Stimulated activated naive B cell treated with anti-CD40 and anti-IgM and Interleukin-4, amounts not matched to agents 10 μg/mL and 1 μg/mL and 100 μg/mL, for 72 hours (primary cell): ENCODE measurements at regions not wholly inside any gene's neighbourhood (a gene's known extent, or its start where the extent isn't known, plus 50 kb on each side); places are given as distances from the start of the nearest gene placed in this dataset.
"Not testable (repeated sequence)": the region's sequence is repeated elsewhere in the genome, so short reads cannot be mapped to it uniquely, and the experiment has no call there.

ENCODE experiments used
- ATAC-seq, 2 donors: fragments of 150-1000 bp; cut with Tn5 transposase; replicated peaks; 2 replicates each; pipeline ENCODE4 v1.10.0; 2021; ENCODE audit warnings: moderate library complexity in 1 of 2
- DNase-seq: peaks from one replicate; pipeline ENCODE4 v3.0.0; 2021
- H3K27ac Mint-ChIP-seq: one replicate; pipeline ENCODE4 v1.8.0; 2022; ENCODE audit warnings: mild to moderate bottlenecking, mixed read lengths
- H3K27me3 Mint-ChIP-seq, 2 donors: one replicate each; pipeline ENCODE4 v1.8.0; 2022; ENCODE audit warnings: mixed read lengths in 2 of 2
- H3K36me3 Mint-ChIP-seq, 2 donors: one replicate each; pipeline ENCODE4 v1.8.0; 2022; ENCODE audit warnings: mixed read lengths in 2 of 2, mild to moderate bottlenecking in 1 of 2
- H3K4me1 Mint-ChIP-seq, 2 donors: one replicate each; pipeline ENCODE4 v1.8.0; 2022; ENCODE audit warnings: mixed read lengths in 2 of 2, mild to moderate bottlenecking in 1 of 2
- H3K4me3 Mint-ChIP-seq, 2 donors: one replicate each; pipeline ENCODE4 v1.8.0; 2022; ENCODE audit warnings: mild to moderate bottlenecking in 2 of 2, mixed read lengths in 2 of 2, moderate library complexity in 1 of 2
- H3K9me3 Mint-ChIP-seq, 2 donors: one replicate each; pipeline ENCODE4 v1.8.0; 2022; ENCODE audit warnings: mixed read lengths in 2 of 2, mild to moderate bottlenecking in 1 of 2

DNA sequence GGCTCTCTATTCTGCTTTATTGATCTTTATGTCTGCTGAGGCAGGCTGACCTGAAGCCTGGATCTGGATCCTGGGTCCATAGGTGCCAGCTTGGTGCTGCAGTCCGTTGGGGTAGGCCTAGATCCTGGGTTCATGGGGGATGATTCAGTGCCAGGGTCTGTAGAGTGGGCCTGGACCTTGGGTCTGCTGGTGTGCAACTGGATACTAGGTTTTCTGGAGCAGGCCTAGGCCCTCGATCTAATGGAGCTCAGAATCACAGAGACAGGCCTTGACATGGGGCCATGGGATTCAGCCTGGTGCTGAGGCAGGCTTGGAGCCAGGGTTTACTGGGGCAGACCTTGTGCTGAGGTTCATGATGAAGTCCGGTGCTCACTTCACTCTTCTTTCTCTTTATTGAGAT lies 358.6 kb downstream of the TEX13C start:
- no peak overlapping the region for H3K4me3 Mint-ChIP-seq
- H3K27ac Mint-ChIP-seq, result no peak overlapping the region
- ATAC-seq (no peak), DNase-seq (no peak)
- H3K4me1 Mint-ChIP-seq, result peaks cover 10 to 13% of the 10 kb centered on the region in 2 donors
- peaks cover 6 to 8% of the 10 kb centered on the region in 2 donors for H3K9me3 Mint-ChIP-seq
- H3K36me3 Mint-ChIP-seq, result no peaks in the 10 kb centered on the region
- H3K27me3 Mint-ChIP-seq, result no peaks in the 10 kb centered on the region

DNA sequence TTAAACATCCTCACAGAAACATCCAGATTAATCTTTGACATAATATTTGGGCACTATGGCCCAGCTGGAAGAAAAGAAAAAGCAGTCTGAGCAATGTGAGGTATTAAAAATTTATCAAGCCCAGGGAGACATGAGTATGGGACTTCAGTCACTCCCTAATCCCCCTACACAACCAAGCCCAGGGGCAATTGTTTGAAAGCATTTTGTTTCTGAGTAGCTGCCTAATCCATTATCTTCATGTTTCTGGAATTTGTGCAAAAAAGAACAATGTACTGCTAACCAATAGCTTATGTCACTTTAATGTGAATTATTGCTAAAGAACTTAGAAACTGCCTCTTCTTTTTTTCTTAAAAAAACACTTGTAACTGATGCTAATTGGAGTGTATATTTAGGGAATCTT lies 360.7 kb downstream of the TEX13C start:
- Mint-ChIP-seq H3K4me1 (peaks cover 10 to 13% of the 10 kb centered on the region in 2 donors), H3K4me3 (no peak overlapping the region), H3K27ac (no peak overlapping the region), H3K9me3 (peaks cover 6 to 8% of the 10 kb centered on the region in 2 donors), H3K36me3 (no peaks in the 10 kb centered on the region), H3K27me3 (no peaks in the 10 kb centered on the region)
- ATAC-seq (no peak), DNase-seq (no peak)

DNA sequence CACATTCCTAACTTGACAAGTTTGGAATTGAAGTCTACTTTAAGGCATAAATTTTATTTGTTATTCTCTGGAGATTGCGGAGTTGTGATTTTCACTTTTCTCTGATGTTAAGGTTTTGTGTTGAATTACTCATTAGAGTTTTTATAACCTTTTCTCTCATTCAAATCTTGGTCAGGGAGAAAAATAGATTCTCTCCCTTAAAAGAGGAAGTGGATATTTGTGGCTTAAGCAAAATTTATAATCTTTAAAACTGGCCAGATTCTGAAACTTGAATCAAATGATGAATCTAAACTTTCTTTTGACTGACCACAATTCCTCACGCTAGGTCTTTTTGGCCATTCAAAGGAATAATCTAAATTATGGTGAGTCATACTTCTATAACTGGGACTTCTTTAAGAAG lies 361.4 kb downstream of the TEX13C start:
- DNase-seq (no peak), ATAC-seq (peak; percentile 51 to 64)
- H3K27me3 Mint-ChIP-seq, result no peaks in the 10 kb centered on the region
- no peak overlapping the region for H3K4me3 Mint-ChIP-seq
- H3K27ac Mint-ChIP-seq, result peak overlapping the region; percentile 42
- peaks cover 5 to 8% of the 10 kb centered on the region in 2 donors for H3K9me3 Mint-ChIP-seq
- H3K36me3 Mint-ChIP-seq, result no peaks in the 10 kb centered on the region
- peaks cover 10 to 13% of the 10 kb centered on the region in 2 donors for H3K4me1 Mint-ChIP-seq

- Mint-ChIP-seq H3K36me3 (no peaks in the 10 kb centered on the region), H3K27ac (peak overlapping the region; percentile 51), H3K9me3 (peaks cover 4 to 7% of the 10 kb centered on the region in 2 donors), H3K4me3 (no peak overlapping the region), H3K27me3 (no peaks in the 10 kb centered on the region), H3K4me1 (peaks cover 10 to 13% of the 10 kb centered on the region in 2 donors)
- ATAC-seq (peak; percentile 97 to 98), DNase-seq (peak; percentile 33)
Measured at GRCh38 chrX:125681507-125681906, 361.8 kb downstream of the TEX13C start.

- not testable (repeated sequence) for H3K4me3 Mint-ChIP-seq, H3K27ac Mint-ChIP-seq, DNase-seq, H3K27me3 Mint-ChIP-seq, H3K36me3 Mint-ChIP-seq, ATAC-seq, H3K4me1 Mint-ChIP-seq, H3K9me3 Mint-ChIP-seq
Measured at GRCh38 chrX:125690522-125690921, 370.9 kb downstream of the TEX13C start.

- Mint-ChIP-seq H3K27ac (no peak overlapping the region), H3K9me3 (peaks cover 0 to 5% of the 10 kb centered on the region in 2 donors), H3K27me3 (no peaks in the 10 kb centered on the region), H3K4me3 (no peak overlapping the region), H3K4me1 (no peaks in the 10 kb centered on the region), H3K36me3 (no peaks in the 10 kb centered on the region)
- DNase-seq (no peak), ATAC-seq (no peak)
Measured at GRCh38 chrX:125694171-125694570, 374.5 kb downstream of the TEX13C start.

DNA sequence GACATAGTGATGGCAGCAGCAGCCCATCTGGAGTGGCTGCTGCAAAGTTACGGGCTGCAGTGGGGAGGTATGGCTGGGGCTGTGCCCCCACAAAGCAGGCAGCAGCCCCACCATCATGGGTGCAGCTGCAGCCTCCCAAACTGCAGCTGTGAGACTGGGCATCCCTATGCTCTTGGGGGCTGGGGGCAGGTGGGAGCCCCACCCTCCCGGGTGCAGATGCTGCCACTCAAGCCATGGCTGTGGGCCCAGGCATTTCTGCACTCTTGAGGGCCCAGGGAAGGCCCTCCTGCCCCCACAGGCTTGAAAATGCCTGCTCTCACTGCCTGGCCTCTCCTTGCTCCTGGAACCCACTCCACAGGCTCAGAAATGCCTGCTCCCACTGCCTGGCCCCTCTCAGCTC lies 389.4 kb downstream of the TEX13C start:
- H3K4me3 Mint-ChIP-seq, result no peak overlapping the region
- DNase-seq (no peak), ATAC-seq (no peak)
- H3K27ac Mint-ChIP-seq, result no peak overlapping the region
- H3K9me3 Mint-ChIP-seq, result peaks cover 0 to 2% of the 10 kb centered on the region in 2 donors
- H3K36me3 Mint-ChIP-seq, result no peaks in the 10 kb centered on the region
- H3K27me3 Mint-ChIP-seq, result no peaks in the 10 kb centered on the region
- H3K4me1 Mint-ChIP-seq, result no peaks in the 10 kb centered on the region

GRCh38 chrX:125709532-125709931 lies 389.9 kb downstream of the TEX13C start:
- Mint-ChIP-seq H3K9me3 (peaks cover 0 to 2% of the 10 kb centered on the region in 2 donors), H3K4me3 (no peak overlapping the region), H3K36me3 (no peaks in the 10 kb centered on the region), H3K27ac (no peak overlapping the region), H3K27me3 (no peaks in the 10 kb centered on the region), H3K4me1 (no peaks in the 10 kb centered on the region)
- DNase-seq, result no peak
- no peak for ATAC-seq

DNA sequence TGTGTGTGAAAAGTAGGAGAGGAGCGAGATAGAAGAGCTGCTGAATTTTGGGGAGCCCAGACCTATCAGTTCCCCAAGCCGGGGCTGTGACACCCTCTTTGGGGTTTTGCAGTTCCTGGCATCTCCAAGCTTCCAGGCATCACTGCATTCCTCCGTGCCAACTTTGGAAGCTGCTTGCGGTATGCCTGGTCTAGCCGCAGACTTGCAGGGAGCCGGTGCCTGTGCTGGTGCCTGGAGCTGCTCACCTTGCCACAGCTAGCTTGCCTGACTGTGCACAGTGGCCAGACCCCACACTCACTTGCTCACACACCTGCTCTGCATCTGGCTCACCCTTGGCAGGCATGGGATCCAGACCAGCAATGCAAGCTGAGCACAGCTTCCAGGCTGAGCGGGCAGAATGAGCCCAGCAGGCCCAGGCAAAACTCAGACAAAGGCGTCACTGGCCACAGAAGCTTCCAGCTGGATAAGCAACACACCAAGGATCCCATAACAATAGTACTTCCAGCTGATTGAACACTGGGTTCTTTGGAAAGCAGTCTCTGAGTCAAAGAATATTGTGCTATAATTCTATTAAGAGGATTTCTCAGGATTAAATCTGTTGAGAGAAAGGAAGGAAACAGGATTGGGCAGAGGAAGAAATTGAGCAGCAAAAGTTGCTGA lies 390.9 kb downstream of the TEX13C start:
- no peak overlapping the region for H3K27ac Mint-ChIP-seq
- no peaks in the 10 kb centered on the region for H3K27me3 Mint-ChIP-seq
- ATAC-seq (no peak), DNase-seq (no peak)
- H3K4me3 Mint-ChIP-seq, result no peak overlapping the region
- no peaks in the 10 kb centered on the region for H3K36me3 Mint-ChIP-seq
- no peaks in the 10 kb centered on the region for H3K9me3 Mint-ChIP-seq
- H3K4me1 Mint-ChIP-seq, result no peaks in the 10 kb centered on the region

- no peak overlapping the region for H3K4me3 Mint-ChIP-seq
- H3K27ac Mint-ChIP-seq, result no peak overlapping the region
- DNase-seq, result no peak
- ATAC-seq, result no peak
- no peaks in the 10 kb centered on the region for H3K27me3 Mint-ChIP-seq
- H3K9me3 Mint-ChIP-seq, result no peaks in the 10 kb centered on the region
- H3K36me3 Mint-ChIP-seq, result no peaks in the 10 kb centered on the region
- H3K4me1 Mint-ChIP-seq, result no peaks in the 10 kb centered on the region
Measured at GRCh38 chrX:125711103-125711502, 391.4 kb downstream of the TEX13C start.

DNA sequence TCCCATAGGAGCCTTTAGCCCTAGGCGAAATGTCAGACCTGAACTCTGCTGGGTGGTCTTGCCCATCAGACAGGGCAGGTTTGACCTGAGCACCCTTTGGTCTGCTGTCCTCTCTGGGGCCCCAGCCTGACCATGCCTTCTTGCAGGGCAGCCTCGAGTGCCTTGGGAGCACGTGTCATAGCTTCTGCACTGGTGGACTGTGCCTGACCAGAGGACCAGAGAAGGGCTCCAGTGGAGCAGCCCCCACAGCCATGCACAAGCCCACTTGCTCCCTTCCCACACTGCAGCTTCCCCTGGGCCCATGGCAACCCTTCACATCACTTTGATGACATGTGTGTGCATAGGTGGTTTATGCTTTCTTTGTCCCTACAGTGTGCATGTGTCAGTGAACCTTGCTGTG lies 394.0 kb downstream of the TEX13C start:
- H3K4me1 Mint-ChIP-seq, result no peaks in the 10 kb centered on the region
- no peak overlapping the region for H3K27ac Mint-ChIP-seq
- no peak for DNase-seq
- H3K4me3 Mint-ChIP-seq, result no peak overlapping the region
- H3K36me3 Mint-ChIP-seq, result no peaks in the 10 kb centered on the region
- H3K27me3 Mint-ChIP-seq, result no peaks in the 10 kb centered on the region
- H3K9me3 Mint-ChIP-seq, result no peaks in the 10 kb centered on the region
- no peak for ATAC-seq

GRCh38 chrX:125727117-125727516 lies 407.4 kb downstream of the TEX13C start:
- H3K9me3 Mint-ChIP-seq, result peaks cover 0 to 4% of the 10 kb centered on the region in 2 donors

DNA sequence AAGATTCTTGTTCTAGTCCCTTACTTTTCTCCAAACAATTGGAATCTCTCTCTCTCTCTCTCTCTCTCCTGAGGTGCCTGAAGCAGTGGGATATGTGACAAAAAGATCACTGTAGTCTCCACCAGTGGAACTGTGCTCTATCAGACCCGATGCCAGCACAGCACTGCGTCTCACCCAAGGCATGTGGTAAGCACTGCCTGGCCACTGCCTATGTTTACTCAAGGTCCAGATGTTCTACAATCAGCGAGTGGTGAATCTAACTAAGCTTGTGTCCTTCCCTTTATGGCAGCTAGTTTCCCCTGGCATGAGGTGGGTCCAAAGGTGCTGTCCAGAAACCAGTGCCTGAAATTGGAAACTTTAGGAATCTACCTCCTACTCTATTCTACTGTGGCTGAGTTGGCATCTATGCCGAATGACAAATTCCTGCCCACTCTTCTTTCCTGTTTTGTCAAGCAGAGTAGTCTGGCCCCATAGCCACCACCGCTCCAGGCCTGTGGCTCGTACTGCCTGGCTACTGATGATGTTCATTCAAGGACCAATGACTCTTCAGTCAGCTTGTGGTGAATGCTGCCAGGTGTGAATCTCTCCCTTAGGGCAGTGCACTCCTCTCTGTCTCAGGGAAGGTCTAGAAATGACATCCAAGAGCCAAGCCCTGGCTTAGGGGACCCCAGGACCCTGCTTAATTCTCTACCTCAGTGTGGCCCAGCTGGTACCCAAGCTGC lies 416.5 kb downstream of the TEX13C start:
- no peak for DNase-seq
- H3K27me3 Mint-ChIP-seq, result no peaks in the 10 kb centered on the region
- peaks cover 3 to 7% of the 10 kb centered on the region in 2 donors for H3K9me3 Mint-ChIP-seq

More at GRCh38 chrX:125727117-125727516, 407.4 kb downstream of the TEX13C start:
- DNase-seq (no peak), ATAC-seq (no peak)
- H3K36me3 Mint-ChIP-seq, result peaks cover 0 to 2% of the 10 kb centered on the region in 2 donors
- H3K27me3 Mint-ChIP-seq, result no peaks in the 10 kb centered on the region
- no peak overlapping the region for H3K27ac Mint-ChIP-seq
- H3K4me3 Mint-ChIP-seq, result no peak overlapping the region
- H3K4me1 Mint-ChIP-seq, result no peaks in the 10 kb centered on the region

GRCh38 chrX:125742811-125743210 lies 423.1 kb downstream of the TEX13C start:
- Mint-ChIP-seq H3K9me3 (no peaks in the 10 kb centered on the region), H3K27ac (no peak overlapping the region), H3K27me3 (no peaks in the 10 kb centered on the region), H3K4me3 (no peak overlapping the region), H3K36me3 (no peaks in the 10 kb centered on the region), H3K4me1 (no peaks in the 10 kb centered on the region)
- DNase-seq (no peak), ATAC-seq (no peak)

More for the DNA sequence above, 416.5 kb downstream of the TEX13C start:
- H3K36me3 Mint-ChIP-seq, result no peaks in the 10 kb centered on the region
- no peak overlapping the region for H3K4me3 Mint-ChIP-seq
- H3K4me1 Mint-ChIP-seq, result no peaks in the 10 kb centered on the region
- no peak overlapping the region for H3K27ac Mint-ChIP-seq
- no peak for ATAC-seq

DNA sequence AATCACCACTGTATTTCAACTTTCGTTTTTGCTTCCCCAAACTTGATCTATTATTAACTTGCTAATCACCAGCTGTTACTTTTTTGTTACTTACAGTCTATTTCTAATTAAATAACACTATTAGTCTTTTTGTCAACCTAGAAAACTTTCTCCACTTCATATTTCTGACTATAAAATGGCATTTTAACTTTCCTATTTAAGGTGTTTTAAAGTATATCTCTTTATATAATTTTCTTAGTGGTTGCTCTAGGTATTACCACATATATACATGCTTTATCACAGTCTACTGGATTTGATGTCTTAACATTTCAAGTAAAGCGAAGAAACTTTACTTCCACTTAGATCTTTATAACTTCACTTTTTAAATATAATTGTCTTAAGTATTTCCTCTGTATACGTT lies 421.2 kb downstream of the DCAF12L2 start:
- H3K36me3 Mint-ChIP-seq, result no peaks in the 10 kb centered on the region
- no peaks in the 10 kb centered on the region for H3K27me3 Mint-ChIP-seq
- H3K4me3 Mint-ChIP-seq, result no peak overlapping the region
- DNase-seq, result no peak
- no peak overlapping the region for H3K27ac Mint-ChIP-seq
- no peak for ATAC-seq
- H3K4me1 Mint-ChIP-seq, result no peaks in the 10 kb centered on the region
- no peaks in the 10 kb centered on the region for H3K9me3 Mint-ChIP-seq
